ENCODE measurements at regions not wholly inside any gene's neighbourhood (a gene's known extent, or its start where the extent isn't known, plus 50 kb on each side); places are given as distances from the start of the nearest gene placed in this dataset.

DNA sequence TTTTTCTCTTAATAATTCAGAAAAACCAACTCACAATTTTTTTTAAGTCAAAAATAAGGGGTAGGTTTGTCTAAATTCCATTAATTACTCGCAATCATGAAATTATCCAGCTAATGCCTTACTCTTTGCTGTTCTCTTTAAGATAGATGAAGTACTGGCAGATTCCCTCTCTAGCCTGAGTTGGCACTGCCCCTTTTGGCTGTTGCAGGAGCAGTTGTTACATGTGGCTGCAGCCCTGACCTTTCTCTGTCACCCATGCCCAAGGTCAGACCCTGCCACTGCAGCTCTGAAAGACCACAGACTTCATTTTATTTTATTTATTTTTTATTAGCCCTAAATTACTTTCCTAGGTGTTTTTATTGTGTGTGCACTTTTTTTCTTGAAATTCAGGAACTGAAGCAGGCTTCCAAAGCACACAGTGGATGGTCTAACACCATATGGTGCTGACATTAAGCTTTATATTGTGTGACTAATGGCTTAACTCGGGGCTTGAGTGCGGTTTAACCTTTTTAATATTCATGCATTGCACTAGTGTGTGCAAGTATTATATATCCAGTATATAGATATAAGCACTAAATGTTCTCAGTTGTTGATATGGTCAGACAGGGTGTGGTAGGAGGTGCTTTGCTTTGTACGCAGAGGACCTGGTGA, 313.0 kb downstream of the CDH2 start:
- CTCF ChIA-PET: no interaction called here
- TF ChIP-seq, protein P1, sequence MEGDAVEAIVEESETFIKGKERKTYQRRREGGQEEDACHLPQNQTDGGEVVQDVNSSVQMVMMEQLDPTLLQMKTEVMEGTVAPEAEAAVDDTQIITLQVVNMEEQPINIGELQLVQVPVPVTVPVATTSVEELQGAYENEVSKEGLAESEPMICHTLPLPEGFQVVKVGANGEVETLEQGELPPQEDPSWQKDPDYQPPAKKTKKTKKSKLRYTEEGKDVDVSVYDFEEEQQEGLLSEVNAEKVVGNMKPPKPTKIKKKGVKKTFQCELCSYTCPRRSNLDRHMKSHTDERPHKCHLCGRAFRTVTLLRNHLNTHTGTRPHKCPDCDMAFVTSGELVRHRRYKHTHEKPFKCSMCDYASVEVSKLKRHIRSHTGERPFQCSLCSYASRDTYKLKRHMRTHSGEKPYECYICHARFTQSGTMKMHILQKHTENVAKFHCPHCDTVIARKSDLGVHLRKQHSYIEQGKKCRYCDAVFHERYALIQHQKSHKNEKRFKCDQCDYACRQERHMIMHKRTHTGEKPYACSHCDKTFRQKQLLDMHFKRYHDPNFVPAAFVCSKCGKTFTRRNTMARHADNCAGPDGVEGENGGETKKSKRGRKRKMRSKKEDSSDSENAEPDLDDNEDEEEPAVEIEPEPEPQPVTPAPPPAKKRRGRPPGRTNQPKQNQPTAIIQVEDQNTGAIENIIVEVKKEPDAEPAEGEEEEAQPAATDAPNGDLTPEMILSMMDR (IDR thresholded peaks at IDR 0.05; ENCODE audit: unreplicated experiment): no peak
- BruUV-seq (replicated peaks): no TSS peak
- Mint-ChIP-seq H3K36me3 (ENCODE audit: insufficient read depth, unreplicated experiment) (no peaks in the 10 kb centered on the region), H3K27me3 (ENCODE audit: unreplicated experiment) (no peaks in the 10 kb centered on the region), H3K4me1 (ENCODE audit: low read depth, unreplicated experiment) (no peaks in the 10 kb centered on the region), H3K9me3 (ENCODE audit: low read depth, unreplicated experiment) (no peaks in the 10 kb centered on the region), H3K4me3 (ENCODE audit: low read depth, unreplicated experiment) (no peak overlapping the region), H3K27ac (ENCODE audit: unreplicated experiment) (no peak overlapping the region)
- DNase-seq: no peak
- intact Hi-C loops (cut with micrococcal nuclease; ENCODE audit: unreplicated experiment): no loop called here

DNA sequence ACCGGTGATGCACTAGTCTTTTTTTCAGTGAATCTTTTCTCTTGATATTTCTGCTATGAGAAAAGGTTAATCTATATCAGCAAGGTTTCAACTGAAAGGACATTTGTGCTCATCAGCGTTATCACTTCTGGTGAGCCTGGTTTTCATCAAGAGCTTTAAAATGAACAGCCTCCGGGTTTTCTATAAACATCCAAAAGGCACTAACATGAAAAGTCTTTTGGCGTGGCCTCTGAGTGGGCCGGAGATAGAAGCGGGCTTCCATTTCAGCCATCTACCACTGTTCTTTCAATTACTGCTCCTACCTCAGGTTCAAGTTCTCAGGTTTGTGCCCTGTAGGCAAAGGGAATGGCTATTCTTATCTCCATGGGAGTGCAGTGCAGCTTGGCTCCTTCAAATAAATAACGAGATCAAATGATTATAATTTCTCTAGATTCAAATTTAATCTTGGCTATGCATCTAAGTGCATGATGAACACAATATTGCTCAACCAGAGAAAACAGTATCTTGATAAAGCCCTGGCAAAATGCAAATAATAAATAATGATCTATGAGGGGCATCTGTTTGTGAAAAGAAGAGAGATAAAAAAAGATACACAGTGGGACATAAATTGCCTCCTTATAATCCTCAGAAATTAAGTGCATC, 314.8 kb downstream of the CDH2 start:
- DNase-seq: no peak
- Mint-ChIP-seq H3K27me3 (ENCODE audit: unreplicated experiment) (no peaks in the 10 kb centered on the region), H3K36me3 (ENCODE audit: insufficient read depth, unreplicated experiment) (no peaks in the 10 kb centered on the region), H3K4me3 (ENCODE audit: low read depth, unreplicated experiment) (no peak overlapping the region), H3K9me3 (ENCODE audit: low read depth, unreplicated experiment) (no peaks in the 10 kb centered on the region), H3K4me1 (ENCODE audit: low read depth, unreplicated experiment) (no peaks in the 10 kb centered on the region), H3K27ac (ENCODE audit: unreplicated experiment) (no peak overlapping the region)
- CTCF ChIA-PET: no interaction called here
- intact Hi-C loops (cut with micrococcal nuclease; ENCODE audit: unreplicated experiment): no loop called here
- TF ChIP-seq, protein P1 (IDR thresholded peaks at IDR 0.05; ENCODE audit: unreplicated experiment): no peak
- no TSS peak for BruUV-seq (replicated peaks)

DNA sequence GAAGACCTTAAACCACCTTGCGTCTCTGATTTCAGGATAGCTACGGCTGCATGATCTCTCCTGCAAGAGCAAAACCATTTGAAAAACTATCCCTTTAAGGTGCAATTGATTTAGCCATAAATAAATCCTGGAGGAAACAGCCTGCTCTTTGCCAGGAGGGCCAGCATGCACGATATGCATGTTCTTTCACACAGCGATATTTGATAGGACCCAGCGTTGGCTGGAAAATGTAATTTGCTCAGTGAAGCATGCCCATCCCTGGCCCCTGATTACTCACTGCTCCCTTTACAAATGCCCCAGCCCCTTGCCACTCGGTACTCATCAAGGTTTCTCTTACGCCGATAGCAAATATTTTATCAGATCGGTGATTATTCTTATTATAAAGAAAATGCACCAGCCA, 315.4 kb downstream of the CDH2 start:
- Mint-ChIP-seq H3K4me3 (ENCODE audit: low read depth, unreplicated experiment) (no peak overlapping the region), H3K36me3 (ENCODE audit: insufficient read depth, unreplicated experiment) (no peaks in the 10 kb centered on the region), H3K4me1 (ENCODE audit: low read depth, unreplicated experiment) (no peaks in the 10 kb centered on the region), H3K9me3 (ENCODE audit: low read depth, unreplicated experiment) (no peaks in the 10 kb centered on the region), H3K27ac (ENCODE audit: unreplicated experiment) (no peak overlapping the region), H3K27me3 (ENCODE audit: unreplicated experiment) (no peaks in the 10 kb centered on the region)
- TF ChIP-seq, protein P1 (IDR thresholded peaks at IDR 0.05; ENCODE audit: unreplicated experiment): no peak
- no TSS peak for BruUV-seq (replicated peaks)
- DNase-seq: no peak
- intact Hi-C loops (cut with micrococcal nuclease; ENCODE audit: unreplicated experiment): no loop called here
- CTCF ChIA-PET: no interaction called here

DNA sequence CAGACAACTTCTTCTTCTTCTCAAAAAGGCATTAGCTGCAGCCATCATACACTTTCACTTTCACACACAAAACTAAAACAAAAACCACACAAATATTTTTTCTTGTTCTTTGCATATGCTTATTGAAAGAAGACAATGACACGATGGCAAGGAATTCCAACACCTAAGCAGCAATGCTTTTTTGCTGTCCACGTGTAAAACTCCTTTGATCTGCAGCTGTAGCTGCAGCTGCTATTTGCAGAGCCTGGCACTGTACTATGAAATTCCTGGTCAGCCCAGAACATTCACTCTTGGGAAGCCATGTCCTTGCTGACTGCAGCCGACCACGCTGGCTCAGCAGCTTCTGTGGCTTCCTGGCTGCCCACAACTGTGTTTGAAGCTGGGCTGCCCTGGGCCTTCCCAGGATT, 316.2 kb downstream of the CDH2 start:
- no peaks in the 10 kb centered on the region for H3K27me3 Mint-ChIP-seq (ENCODE audit: unreplicated experiment)
- no peak overlapping the region for H3K27ac Mint-ChIP-seq (ENCODE audit: unreplicated experiment)
- H3K4me1 Mint-ChIP-seq (ENCODE audit: low read depth, unreplicated experiment): no peaks in the 10 kb centered on the region
- intact Hi-C loops (cut with micrococcal nuclease; ENCODE audit: unreplicated experiment): no loop called here
- CTCF ChIA-PET: interaction anchor here (0.6 kb wide), 1 partner anchor 705 kb away, joined by 6 read pairs; no protein-coding TSS in a partner anchor
- TF ChIP-seq, protein P1 (IDR thresholded peaks at IDR 0.05; ENCODE audit: unreplicated experiment): no peak
- no peaks in the 10 kb centered on the region for H3K36me3 Mint-ChIP-seq (ENCODE audit: insufficient read depth, unreplicated experiment)
- H3K4me3 Mint-ChIP-seq (ENCODE audit: low read depth, unreplicated experiment): no peak overlapping the region
- no TSS peak for BruUV-seq (replicated peaks)
- no peaks in the 10 kb centered on the region for H3K9me3 Mint-ChIP-seq (ENCODE audit: low read depth, unreplicated experiment)
- no peak for DNase-seq

Measured in Calu3 (cell line).